ENCODE measurements at regions not wholly inside any gene's neighbourhood (a gene's known extent, or its start where the extent isn't known, plus 50 kb on each side); places are given as distances from the start of the nearest gene placed in this dataset.

GRCh38 chr6:119612176-119612891 is 262.8 kb upstream of the MAN1A1 start:
- H3K36me3 ChIP-seq, result no peaks in the 10 kb centered on the region
- intact Hi-C loops (cut with DNase I), result no loop called here
- H3K4me1 ChIP-seq, result no peaks in the 10 kb centered on the region
- no peak overlapping the region for H3K27ac ChIP-seq
- H3K4me3 ChIP-seq, result no peak overlapping the region
- no peaks in the 10 kb centered on the region for H3K9me3 ChIP-seq
- DNase-seq (ENCODE audit: low spot score in 2 of 2), result no peak
- TF ChIP-seq, protein P1, sequence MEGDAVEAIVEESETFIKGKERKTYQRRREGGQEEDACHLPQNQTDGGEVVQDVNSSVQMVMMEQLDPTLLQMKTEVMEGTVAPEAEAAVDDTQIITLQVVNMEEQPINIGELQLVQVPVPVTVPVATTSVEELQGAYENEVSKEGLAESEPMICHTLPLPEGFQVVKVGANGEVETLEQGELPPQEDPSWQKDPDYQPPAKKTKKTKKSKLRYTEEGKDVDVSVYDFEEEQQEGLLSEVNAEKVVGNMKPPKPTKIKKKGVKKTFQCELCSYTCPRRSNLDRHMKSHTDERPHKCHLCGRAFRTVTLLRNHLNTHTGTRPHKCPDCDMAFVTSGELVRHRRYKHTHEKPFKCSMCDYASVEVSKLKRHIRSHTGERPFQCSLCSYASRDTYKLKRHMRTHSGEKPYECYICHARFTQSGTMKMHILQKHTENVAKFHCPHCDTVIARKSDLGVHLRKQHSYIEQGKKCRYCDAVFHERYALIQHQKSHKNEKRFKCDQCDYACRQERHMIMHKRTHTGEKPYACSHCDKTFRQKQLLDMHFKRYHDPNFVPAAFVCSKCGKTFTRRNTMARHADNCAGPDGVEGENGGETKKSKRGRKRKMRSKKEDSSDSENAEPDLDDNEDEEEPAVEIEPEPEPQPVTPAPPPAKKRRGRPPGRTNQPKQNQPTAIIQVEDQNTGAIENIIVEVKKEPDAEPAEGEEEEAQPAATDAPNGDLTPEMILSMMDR (IDR thresholded peaks at IDR 0.05), result no peak
- no peaks in the 10 kb centered on the region for H3K27me3 ChIP-seq

DNA sequence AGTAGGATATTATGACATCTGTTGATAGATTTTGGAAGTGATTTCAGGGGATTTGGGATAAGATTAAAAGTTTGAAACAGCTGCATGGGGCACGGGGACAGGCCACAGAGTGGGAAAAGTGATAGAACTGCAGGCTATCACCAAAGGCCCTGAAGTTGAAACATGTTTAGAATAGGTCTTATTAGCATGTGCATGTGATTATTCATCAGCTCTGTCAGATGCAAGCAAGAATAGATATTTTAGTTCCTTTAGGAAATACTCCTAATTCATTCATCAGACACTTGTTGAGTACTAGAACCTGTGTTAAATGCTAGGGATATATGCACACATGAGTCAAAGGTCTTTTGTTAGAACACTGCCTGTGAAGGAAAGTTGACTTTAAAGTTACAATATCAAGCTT is 261.2 kb upstream of the MAN1A1 start:
- TF ChIP-seq, protein P1 (IDR thresholded peaks at IDR 0.05), result no peak

DNA sequence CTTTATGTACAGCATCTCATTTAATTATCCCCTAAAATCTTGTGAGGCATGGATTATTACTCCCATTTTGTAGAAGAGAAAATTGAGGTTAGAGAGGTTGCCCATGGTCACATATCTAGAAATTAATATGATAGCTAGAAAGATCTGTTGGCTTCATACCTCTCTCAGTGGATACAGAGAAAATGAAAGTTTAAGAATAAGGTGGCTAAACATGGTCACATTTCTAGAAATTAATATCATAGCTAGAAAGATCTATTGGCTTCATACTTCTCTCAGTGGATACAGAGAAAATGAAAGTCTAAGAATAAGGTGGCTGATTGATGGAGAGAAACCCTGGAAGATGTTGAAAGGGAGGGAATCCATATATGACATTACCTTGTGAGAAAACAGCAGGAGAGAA is 260.7 kb upstream of the MAN1A1 start:
- no peaks in the 10 kb centered on the region for H3K36me3 ChIP-seq
- TF ChIP-seq, protein P1 (IDR thresholded peaks at IDR 0.05), result no peak
- no peaks in the 10 kb centered on the region for H3K9me3 ChIP-seq
- H3K4me1 ChIP-seq, result no peaks in the 10 kb centered on the region
- H3K27me3 ChIP-seq, result no peaks in the 10 kb centered on the region
- no peak overlapping the region for H3K4me3 ChIP-seq
- intact Hi-C loops (cut with DNase I), result no loop called here
- DNase-seq (ENCODE audit: low spot score in 2 of 2), result no peak
- no peak overlapping the region for H3K27ac ChIP-seq

More for the DNA sequence above, 261.2 kb upstream of the MAN1A1 start:
- Histone ChIP-seq H3K9me3 (no peaks in the 10 kb centered on the region), H3K4me3 (no peak overlapping the region), H3K4me1 (no peaks in the 10 kb centered on the region), H3K27ac (no peak overlapping the region), H3K36me3 (no peaks in the 10 kb centered on the region), H3K27me3 (no peaks in the 10 kb centered on the region)
- intact Hi-C loops (cut with DNase I), result no loop called here
- DNase-seq (ENCODE audit: low spot score in 2 of 2), result no peak

- DNase-seq (ENCODE audit: low spot score in 2 of 2), result no peak
- no peak overlapping the region for H3K4me3 ChIP-seq
- no peaks in the 10 kb centered on the region for H3K27me3 ChIP-seq
- H3K9me3 ChIP-seq, result no peaks in the 10 kb centered on the region
- no peaks in the 10 kb centered on the region for H3K4me1 ChIP-seq
- H3K36me3 ChIP-seq, result no peaks in the 10 kb centered on the region
- TF ChIP-seq, protein P1 (IDR thresholded peaks at IDR 0.05), result no peak
- no peak overlapping the region for H3K27ac ChIP-seq
- intact Hi-C loops (cut with DNase I), result no loop called here
Measured at GRCh38 chr6:119609865-119610264, 260.3 kb upstream of the MAN1A1 start.

- H3K27ac ChIP-seq, result no peak overlapping the region
- H3K36me3 ChIP-seq, result no peaks in the 10 kb centered on the region
- H3K4me3 ChIP-seq, result no peak overlapping the region
- no peaks in the 10 kb centered on the region for H3K9me3 ChIP-seq
- no peaks in the 10 kb centered on the region for H3K4me1 ChIP-seq
- TF ChIP-seq, protein P1 (IDR thresholded peaks at IDR 0.05), result no peak
- no peak for DNase-seq (ENCODE audit: low spot score in 2 of 2)
- no peaks in the 10 kb centered on the region for H3K27me3 ChIP-seq
- intact Hi-C loops (cut with DNase I), result no loop called here
Measured at GRCh38 chr6:119608994-119609393, 259.4 kb upstream of the MAN1A1 start.

DNA sequence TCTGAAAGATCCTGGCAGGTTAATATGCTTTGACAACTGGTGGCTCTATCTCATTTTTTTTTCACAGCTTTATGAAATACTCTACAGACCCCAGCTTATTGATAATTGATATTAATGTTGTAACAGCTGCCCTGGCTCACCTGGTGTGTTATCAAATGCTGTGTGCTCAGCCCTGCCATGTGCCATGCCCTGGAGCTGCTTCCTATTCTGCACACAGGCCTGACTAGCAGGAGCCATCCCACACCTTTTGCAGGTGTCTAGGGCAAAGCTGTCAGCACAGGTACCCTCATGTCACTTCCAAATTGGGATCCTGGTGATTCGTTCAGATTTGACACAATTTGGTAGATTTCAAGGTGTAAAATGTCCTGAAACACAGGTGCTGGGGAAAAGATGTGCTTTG is 254.6 kb upstream of the MAN1A1 start:
- no peaks in the 10 kb centered on the region for H3K27me3 ChIP-seq
- H3K4me1 ChIP-seq, result no peaks in the 10 kb centered on the region
- TF ChIP-seq, protein P1 (IDR thresholded peaks at IDR 0.05), result no peak
- DNase-seq (ENCODE audit: low spot score in 2 of 2), result no peak
- no peak overlapping the region for H3K4me3 ChIP-seq
- H3K36me3 ChIP-seq, result no peaks in the 10 kb centered on the region
- H3K27ac ChIP-seq, result no peak overlapping the region
- H3K9me3 ChIP-seq, result no peaks in the 10 kb centered on the region
- intact Hi-C loops (cut with DNase I), result no loop called here

All from ascending aorta (tissue), 2 donors.